ENCODE measurements at regions not wholly inside any gene's neighbourhood (a gene's known extent, or its start where the extent isn't known, plus 50 kb on each side); places are given as distances from the start of the nearest gene placed in this dataset.
"Not testable (repeated sequence)": the region's sequence is repeated elsewhere in the genome, so short reads cannot be mapped to it uniquely, and the experiment has no call there.

GRCh38 chr9:89674667-89675057 is 69.8 kb downstream of the GADD45G start:
- no peak for FAIRE-seq

GRCh38 chr9:89675058-89675742 is 70.4 kb downstream of the GADD45G start:
- no peak for FAIRE-seq

GRCh38 chr9:89676281-89676680 is 71.5 kb downstream of the GADD45G start:
- FAIRE-seq, result no peak

GRCh38 chr9:89677702-89678395 is 73.0 kb downstream of the GADD45G start:
- no peak for FAIRE-seq

- FAIRE-seq, result no peak
Measured at GRCh38 chr9:89678396-89679015, 73.7 kb downstream of the GADD45G start.

- FAIRE-seq, result no peak
Measured at GRCh38 chr9:89679016-89679415, 74.2 kb downstream of the GADD45G start.

GRCh38 chr9:89679581-89679980 is 74.8 kb downstream of the GADD45G start:
- no peak for FAIRE-seq

- no peak for FAIRE-seq
Measured at GRCh38 chr9:89680547-89681467, 76.0 kb downstream of the GADD45G start.

GRCh38 chr9:89681468-89681859 is 76.7 kb downstream of the GADD45G start:
- not testable (repeated sequence) for FAIRE-seq

GRCh38 chr9:89683626-89684025 is 78.8 kb downstream of the GADD45G start:
- FAIRE-seq, result no peak

- FAIRE-seq, result no peak
Measured at GRCh38 chr9:89684218-89684617, 79.4 kb downstream of the GADD45G start.

GRCh38 chr9:89684912-89685636 is 80.3 kb downstream of the GADD45G start:
- FAIRE-seq, result no peak

GRCh38 chr9:89685698-89686097 is 80.9 kb downstream of the GADD45G start:
- no peak for FAIRE-seq

GRCh38 chr9:89686126-89686525 is 81.3 kb downstream of the GADD45G start:
- FAIRE-seq, result no peak

- FAIRE-seq, result no peak
Measured at GRCh38 chr9:89686621-89687020, 81.8 kb downstream of the GADD45G start.

- FAIRE-seq, result no peak
Measured at GRCh38 chr9:89687188-89687587, 82.4 kb downstream of the GADD45G start.

- no peak for FAIRE-seq
Measured at GRCh38 chr9:89687848-89688247, 83.0 kb downstream of the GADD45G start.

- FAIRE-seq, result not testable (repeated sequence)
Measured at GRCh38 chr9:89689321-89689720, 84.5 kb downstream of the GADD45G start.

- FAIRE-seq, result no peak
Measured at GRCh38 chr9:89690334-89690912, 85.6 kb downstream of the GADD45G start.

GRCh38 chr9:89695441-89695891 is 90.7 kb downstream of the GADD45G start:
- no peak for FAIRE-seq

GRCh38 chr9:89695979-89696378 is 91.2 kb downstream of the GADD45G start:
- not testable (repeated sequence) for FAIRE-seq

- no peak for FAIRE-seq
Measured at GRCh38 chr9:89696780-89697179, 92.0 kb downstream of the GADD45G start.
